GM21381 (cell line): ENCODE measurements at regions not wholly inside any gene's neighbourhood (a gene's known extent, or its start where the extent isn't known, plus 50 kb on each side); places are given as distances from the start of the nearest gene placed in this dataset.

Experiments
- ATAC-seq: cut with Tn5 transposase; IDR thresholded peaks from one replicate; pipeline ENCODE4 v1.9.1; 2021; ENCODE audit warnings: mild to moderate bottlenecking, moderate library complexity; ENCODE audit not compliant: unreplicated experiment

DNA sequence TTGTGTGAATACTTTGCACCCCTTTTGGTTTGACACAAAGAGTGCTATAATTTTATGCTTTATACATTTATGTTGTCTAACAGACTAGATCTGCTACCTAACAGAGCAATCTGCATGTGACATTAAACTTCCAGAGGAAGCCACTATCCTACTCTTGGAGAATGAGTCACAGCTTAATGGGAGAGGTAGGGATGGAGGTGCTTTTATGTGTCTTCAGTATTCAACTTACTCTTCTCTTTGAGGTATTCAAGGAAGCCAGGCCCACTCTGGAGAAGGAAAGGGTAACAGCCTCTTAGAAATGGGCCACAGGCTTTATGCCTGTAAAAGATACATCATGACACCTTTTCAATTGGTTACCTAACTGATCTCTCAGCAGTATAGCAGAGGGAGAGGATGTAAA is 85.8 kb upstream of the NEUROD1 start:
- no peak for ATAC-seq

DNA sequence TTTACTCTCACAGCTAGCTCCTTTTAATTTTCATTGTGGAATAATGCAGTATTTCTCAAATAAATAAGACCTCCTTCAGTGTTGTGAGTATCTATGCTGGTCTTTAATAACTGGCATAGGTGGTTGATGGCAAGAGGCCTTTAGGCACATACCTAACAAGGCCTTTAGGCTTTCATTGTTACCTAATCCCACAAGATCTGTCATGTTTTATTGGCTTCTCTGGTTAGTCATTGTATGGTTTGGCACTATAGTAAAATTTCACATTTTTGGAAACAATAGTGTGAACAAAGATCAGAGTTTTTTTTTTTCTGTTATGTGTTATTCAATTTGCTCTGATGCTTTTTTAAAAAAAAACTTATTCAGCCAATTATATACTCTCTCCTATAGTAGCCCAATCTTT is 89.8 kb upstream of the NEUROD1 start:
- ATAC-seq: no peak

DNA sequence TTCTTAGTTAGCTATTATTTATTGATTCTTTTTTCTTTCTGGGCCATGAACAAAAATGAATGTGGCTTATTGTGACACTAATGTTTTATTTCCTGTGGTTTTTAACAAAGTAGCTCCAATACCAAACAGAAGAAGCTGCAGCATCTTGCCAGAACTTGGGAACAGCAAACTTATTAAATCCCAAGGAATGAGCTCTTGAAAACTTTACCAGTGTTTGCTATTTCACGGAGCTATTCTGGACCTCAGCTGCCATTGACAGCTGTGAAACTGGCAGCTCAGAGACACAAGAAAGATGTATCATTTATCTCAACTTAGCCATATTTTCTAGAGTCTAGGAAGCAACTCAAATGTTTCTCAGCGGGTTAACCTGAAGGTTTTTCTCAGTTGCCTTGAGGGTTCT is 91.0 kb upstream of the NEUROD1 start:
- no peak for ATAC-seq

DNA sequence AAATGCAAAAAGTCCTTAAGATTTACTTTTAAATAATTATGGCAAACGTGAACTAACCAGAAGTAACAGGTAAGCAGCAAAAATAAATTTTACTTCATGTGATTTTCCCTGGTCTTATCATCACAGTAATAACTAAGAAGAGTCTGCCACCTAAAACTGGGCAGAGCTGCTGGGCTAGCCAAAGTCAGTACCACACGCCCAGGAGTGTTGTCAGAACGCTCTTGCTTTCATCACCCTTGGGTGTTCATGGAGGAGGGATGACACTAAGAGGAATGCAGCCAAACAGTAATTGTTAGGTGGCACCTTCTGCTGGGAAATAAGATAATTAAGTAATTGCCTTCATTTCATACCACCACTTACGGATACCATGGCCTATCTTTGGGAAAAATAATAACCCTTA is 92.0 kb upstream of the NEUROD1 start:
- ATAC-seq: no peak

DNA sequence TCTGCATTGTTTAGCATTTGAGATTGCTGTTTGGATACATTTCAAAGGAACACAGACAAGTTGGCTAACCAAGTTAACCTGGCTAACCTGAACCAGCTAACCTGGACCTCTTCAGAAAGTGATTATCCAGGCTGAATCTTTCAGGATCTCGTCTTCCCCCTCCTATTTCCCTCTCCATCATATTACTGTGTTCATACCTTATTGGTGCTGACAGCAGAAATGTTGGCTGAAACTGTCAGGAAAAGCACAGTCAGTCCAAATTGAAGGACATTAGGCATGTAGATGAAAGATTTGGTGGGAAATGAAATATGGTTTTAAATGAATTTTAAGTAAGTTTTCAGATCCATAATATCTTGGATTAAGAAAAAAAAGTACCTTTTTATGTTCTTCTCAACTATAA is 92.5 kb upstream of the NEUROD1 start:
- ATAC-seq: no peak

DNA sequence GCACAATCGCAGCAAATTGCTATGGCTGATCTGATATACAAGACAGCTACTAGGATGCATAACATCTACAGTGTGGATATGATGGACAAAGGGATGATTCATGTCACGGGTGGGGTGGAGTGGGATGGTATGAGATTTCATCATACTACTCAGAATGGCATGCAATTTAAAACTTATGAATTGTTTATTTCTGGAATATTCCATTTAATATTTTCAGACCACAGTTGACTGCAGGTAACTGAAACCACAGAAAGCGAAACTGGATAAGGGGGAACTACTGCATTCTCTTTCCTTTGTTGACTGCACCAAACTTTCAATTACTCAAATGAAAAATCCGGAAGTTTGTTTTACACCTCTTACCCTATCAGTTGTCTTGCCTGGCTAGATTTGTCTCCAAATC is 94.4 kb upstream of the NEUROD1 start:
- ATAC-seq: peak; percentile 79

DNA sequence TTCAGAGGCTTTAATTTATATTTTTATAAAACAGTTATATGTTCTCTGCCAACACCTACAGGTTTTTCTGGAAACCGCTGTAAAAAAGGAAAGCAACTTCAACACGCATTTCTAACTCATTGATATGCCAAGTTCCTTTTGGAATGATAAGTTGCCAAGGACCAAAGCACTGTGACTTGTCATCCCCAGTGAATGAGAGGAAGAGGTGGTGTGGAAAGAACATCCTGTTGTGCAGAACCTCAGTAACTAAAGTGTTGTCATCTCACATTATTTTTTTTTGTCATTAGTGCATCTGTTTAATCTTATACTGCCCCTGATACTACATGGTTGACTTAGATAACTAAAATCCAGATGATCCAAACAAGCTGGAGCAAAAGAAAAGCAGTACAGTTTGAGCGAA is 96.0 kb upstream of the NEUROD1 start:
- no peak for ATAC-seq

DNA sequence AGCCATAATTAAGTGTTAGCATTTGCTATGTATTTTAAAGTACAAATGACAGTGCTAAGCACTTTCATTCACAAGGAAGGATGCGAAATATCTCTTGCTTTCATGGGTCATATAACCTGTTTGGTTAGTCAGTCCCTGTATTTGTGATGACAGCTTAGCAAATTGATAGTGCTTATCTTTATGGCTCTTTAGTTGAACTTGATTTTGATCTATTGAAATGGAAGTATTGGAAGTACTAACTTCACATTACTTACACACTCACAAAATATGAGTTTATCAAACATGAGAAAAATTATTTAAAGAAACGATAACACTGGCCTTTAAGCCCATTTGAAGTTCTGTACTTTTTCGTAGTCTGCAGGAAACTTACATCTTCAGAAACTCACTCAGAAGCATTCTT is 97.4 kb upstream of the NEUROD1 start:
- ATAC-seq: no peak

DNA sequence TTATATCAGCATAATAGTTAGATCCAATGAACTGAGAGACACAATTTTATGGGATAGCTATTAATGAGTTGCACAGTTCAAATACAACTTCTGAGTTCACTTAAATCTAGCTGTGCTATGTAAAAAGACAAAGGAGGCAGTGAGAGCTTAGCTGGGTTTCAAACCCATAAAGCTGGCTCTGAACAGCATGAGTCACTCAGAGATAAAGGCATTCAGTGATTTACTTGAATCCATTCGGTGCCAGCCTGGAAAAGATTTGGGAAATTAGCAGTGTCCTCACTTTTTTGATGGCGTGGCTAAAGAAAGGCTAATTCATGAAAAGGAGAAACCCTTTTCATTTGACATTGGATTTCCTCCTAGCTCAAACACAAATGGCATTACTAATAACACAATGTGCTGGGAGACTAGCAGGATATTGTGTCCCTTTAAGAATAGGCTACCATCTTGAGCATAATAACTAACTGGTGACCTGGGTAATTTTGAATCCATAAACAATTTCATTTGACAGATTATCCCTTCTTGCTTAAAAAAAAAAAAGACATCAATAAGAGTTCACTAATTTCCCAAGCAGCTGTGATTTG is 98.4 kb upstream of the NEUROD1 start:
- no peak for ATAC-seq

DNA sequence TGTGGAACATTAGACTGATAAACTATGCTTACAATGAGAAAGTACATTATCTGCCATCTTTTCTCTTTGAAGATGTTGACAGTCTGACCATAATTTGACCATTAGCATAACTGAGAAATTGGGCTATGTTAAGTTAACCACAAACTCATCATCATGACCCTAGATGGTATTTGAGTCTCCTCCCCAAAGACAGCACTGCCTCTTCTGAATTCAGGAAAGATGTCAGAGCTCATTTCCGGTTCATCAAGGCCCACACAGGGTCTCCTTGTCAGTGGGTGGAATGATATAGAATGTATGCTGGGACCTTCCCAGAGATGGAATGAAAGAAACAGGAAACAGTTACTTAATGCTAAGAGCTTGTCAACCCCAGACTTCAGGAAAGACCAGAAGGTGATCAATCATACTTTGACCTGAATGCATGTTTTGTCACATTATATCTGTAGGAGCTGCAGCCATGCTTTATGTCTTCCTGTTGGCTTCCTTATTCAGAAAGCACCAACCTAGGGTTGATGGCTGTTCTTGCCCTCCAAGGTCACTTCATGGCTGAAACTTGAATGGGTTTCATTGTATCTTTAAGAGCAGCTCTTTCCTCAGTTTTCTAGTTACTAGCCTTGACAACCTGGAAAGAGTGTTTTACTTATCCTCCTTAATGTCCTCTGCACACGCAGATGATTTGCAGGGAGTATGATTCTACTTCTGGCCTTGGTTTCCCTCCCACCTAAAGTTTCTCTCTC is 99.1 kb upstream of the NEUROD1 start:
- ATAC-seq: no peak

DNA sequence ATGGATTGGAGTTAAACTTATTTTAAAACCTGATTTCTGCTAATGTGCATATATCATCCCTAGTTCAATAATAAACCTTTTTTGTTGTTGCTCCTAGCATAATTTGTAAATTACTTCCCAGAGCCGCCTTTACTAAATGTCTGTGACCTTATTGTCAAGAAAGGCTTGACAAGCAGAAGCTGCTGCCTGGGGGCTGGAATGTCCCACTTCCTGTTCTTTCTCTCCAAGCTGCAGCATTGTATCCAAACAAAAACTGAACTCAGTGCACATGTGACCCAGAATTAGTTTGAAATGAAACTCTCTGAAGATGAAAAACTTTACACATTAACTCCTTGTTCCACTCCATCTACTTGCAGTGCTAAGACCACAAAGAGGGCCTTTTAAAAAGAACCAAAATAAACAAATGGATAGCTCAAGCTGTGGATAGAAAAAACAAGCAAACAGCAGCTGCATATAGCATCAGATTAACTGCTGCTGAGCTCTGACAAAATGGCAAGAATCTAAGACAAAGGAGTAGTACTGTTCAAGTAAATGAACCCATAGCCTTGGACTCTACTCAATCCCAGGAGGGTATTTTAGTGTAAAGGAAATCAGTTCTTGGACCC is 99.8 kb upstream of the NEUROD1 start:
- ATAC-seq: peak; percentile 82

DNA sequence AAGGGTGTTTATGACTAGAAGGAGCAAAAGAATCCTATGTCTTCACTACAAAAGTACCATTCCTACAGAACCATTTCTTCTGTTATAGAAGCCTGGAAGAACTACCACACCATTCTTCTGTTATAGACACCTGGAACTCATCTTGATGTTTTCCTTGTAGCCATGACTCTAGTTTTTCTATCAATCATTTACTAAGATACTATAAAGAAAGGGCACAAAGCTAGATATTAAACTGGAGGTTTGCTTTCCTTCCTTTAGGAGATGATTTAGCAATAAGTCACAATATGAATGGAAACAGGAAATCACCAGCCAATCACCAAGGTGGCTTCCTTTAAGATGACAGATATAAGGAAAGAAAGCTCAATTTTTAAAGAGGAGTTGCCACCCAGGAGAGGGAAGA is 100.3 kb upstream of the NEUROD1 start:
- ATAC-seq: peak; percentile 17

DNA sequence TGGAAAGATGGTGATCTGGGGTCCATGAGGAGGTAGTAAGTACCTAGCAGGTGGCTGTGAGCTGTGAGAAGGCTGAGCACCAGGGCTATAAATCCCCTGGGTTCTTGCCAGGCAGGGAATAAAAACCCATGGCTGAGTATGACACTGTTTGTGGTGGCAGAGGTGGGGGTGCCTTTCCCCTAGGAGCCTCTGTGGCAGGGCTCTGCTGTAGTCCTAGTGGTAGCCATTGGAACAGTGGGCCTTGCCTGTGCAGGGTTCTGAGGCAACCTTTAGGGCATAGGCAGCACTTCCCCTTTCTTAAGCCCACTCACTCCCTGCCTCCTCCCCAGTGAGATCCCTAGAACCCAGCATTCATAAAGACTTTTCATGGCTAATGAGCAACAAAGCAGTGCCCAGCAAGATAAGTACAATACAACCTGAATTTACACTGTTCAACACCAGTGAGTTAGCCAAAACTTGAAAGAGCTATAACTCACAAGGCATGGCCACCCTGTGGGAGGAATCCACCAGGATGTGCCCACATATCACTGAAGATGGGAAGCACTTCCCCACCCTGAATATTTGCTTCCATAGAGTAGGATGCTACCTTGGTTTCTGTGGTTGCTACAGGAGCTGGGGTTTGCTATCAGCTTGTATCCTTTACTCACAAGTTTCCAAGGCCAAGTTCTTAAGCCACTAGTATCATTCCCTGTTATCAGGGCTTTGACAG is 100.9 kb upstream of the NEUROD1 start:
- ATAC-seq: no peak

DNA sequence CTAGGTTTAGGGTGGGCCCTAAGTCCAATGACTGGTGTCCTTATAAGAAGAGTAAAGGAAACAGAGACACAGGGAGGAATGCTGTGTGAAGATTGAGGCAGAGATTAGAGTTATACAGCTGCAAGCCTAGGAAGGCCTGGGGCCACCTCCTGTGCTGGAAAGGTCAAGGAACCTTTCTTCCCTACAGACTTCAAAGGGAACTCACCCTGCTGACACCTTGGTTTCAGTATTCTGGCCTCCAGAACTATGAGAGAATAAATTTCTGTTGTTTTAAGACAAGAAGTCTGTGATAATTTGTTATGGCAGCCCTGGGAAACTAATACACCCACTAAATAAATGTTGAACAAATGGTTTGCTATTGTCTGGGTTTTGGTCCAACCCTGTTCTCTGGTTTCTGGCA is 102.3 kb upstream of the NEUROD1 start:
- no peak for ATAC-seq

DNA sequence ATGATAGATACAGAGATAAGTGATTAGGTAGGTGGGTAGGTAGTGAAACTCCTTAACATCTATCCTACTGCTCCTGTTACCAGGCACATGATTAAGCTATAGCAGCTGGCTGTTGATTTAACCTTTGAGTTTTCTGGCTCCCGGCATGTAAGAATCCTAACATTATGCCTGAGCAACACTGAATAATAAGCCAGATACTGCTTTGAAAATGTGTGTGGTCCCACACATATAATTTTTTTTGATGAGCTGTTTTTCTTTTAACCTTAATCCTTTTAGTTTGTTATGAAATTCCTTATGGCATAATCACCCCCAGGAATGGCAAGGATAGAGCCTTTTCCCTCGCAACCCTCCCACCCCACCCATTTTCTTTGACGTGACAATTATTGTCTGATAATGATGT is 104.2 kb upstream of the NEUROD1 start:
- ATAC-seq: no peak

DNA sequence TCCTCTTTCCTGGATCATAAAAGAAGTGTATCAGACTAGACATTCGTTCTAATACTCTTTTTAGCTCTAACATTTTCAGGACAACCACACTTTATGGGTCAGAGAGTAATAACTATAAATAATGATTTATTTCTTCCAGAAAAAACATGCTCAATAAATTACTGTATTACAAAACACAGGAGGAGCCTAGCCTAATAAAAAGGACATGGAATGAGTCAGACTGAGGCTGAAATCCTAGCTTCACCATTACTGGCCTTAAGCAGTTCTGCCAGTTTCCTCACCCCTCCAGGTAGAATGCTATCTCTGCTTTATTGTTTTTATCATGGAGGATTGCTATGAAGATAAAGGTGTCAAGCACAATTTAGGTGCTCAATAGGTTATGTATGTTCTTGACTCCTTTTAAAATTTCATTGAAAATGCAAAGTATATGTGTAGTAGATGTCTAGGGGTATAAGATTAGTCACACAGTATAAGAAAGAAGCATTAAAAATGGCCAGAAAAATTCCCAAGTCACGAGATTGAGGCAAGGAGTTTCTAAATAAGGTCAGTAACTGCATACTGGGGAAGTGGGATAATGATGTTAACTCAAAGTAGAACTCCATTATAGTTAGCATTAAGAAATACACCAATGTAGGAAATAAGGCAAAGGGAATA is 105.5 kb upstream of the NEUROD1 start:
- no peak for ATAC-seq

DNA sequence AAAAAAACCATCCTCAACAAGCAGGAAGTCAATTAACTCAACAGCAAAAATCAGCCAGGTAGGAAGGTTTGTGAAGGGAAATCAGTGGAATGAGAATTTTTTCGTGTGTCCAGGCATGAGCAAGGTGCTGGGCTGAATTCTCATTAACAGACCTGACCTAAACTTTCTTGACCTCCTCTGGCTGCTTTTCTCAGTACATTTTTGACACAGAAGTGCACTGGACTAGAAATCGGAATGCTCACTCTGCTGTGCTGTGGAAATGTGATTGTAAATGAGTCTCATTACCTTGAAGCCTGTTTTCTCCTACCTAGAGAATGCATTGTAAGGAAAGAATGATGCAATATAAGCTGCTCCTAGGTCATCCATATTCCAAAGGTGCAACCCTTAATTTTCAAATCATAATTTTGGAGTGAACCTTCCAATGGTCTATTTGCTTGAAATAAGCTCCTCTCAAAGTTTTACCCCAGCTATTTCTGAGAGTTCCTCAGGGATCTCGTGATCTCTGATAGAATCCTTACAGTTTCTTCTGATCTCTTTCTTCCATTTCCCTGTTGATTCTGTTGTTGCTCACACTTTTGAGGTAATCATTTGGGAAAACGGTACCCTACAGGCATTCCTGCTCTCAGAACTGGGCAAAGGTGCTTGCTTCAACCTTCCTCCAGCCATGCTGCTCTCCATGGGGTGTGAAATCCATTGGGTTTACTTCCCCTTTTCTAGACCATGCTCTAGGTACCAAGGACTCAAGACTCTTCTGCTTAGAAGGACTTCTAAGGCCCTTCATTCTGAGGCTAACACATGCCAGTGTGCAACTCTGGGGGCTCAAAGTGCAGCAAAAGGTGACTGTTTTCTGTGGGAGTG is 104.9 kb upstream of the ITPRID2 start:
- no peak for ATAC-seq

DNA sequence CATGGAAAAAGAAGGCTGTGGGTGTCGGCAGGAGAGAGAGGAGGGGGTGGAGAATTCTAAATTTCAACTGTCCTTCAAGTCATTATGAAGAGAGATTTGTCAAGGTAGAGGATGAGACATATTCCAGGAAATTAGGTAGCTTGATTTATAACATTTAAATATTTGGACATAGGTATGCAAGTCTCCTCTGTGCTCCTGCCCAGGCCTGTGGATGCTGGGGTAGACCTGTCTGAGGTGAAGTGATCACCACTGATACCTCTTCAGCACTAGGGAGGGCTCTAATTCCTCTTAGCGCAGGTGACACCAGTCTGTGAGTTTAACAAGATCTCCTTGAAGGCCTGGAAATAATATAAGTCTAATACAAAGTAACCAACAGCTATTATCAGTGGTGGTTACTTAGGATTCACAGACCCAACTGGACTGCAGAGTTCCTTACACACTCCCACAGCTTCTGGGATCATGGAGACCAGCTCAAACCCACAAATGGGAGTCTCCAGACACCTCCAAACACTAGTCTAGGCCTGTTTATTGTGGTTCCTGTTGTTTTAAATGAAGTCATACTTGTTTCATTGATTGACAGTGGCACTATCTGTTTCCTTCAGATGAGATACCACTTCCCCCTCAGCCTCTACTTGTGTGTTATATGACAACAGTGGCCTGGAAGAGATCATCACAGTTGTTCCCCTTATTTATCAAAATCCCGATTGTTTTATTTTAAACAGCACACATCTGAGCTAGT is 104.1 kb upstream of the ITPRID2 start:
- ATAC-seq: no peak

DNA sequence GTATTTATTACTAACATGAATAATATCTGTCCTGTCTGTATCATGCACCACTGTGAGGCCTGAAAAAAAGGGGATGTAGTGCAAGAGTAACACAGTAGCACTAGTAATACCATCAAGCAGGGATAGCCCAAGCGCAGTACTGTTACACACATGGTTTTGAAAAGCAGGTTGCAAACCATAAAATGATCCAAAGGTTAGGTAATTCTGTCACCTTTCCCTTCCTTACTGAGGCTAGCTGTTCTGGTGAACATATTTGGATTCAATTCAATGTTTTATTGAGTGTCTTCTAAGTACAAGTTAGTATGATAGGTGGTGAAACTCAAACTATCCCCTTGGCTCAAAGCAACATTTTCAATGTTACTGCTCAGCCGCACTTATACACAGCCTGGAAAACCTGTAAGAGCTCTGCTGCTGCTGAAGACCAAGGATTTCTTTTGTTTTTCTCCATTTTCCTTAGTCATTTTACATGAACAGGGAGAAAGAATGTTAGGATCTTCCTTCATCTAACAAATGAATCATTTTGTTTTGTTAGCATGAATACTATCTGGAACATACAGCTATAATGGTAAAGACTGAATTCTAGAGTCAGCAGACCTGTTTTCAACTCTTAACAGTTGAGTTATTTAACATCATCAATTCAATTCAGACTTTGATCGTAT is 102.5 kb upstream of the ITPRID2 start:
- ATAC-seq: no peak
